GM12864 (cell line): ENCODE measurements at regions not wholly inside any gene's neighbourhood (a gene's known extent, or its start where the extent isn't known, plus 50 kb on each side); places are given as distances from the start of the nearest gene placed in this dataset.

Source experiments
- DNase-seq: peaks from one replicate; pipeline ENCODE4 v3.0.0-alpha.2; 2011; ENCODE audit warnings: low read depth
- H3K4me3 ChIP-seq: 2 replicates; pipeline ENCODE4 v1.5.1; 2011; ENCODE audit warnings: mild to moderate bottlenecking, low read depth, low read length, control low read depth
- CTCF ChIP-seq: IDR thresholded peaks from 2 replicates; pipeline ENCODE4 v1.5.1; 2011; ENCODE audit warnings: low read depth, mild to moderate bottlenecking, moderate library complexity, low read length, control low read depth, inconsistent platforms; ENCODE audit errors: missing control alignments

- H3K4me3 ChIP-seq = no peak overlapping the region
- DNase-seq = no peak
- no peak for TF ChIP-seq CTCF
Observed at GRCh38 chr6:137688230-137688971, 178.7 kb upstream of the TNFAIP3 start.

- no peak for TF ChIP-seq CTCF
- no peak overlapping the region for H3K4me3 ChIP-seq
- DNase-seq = no peak
Observed at GRCh38 chr6:137689377-137689776, 177.7 kb upstream of the TNFAIP3 start.

GRCh38 chr6:137690034-137690433 lies 177.0 kb upstream of the TNFAIP3 start:
- no peak for DNase-seq
- no peak overlapping the region for H3K4me3 ChIP-seq
- no peak for TF ChIP-seq CTCF

GRCh38 chr6:137690721-137691120 lies 176.3 kb upstream of the TNFAIP3 start:
- no peak overlapping the region for H3K4me3 ChIP-seq
- TF ChIP-seq CTCF = no peak
- no peak for DNase-seq

- H3K4me3 ChIP-seq = no peak overlapping the region
- DNase-seq = no peak
- TF ChIP-seq CTCF = no peak
Observed at GRCh38 chr6:137692308-137692707, 174.8 kb upstream of the TNFAIP3 start.

GRCh38 chr6:137692806-137693205 lies 174.3 kb upstream of the TNFAIP3 start:
- no peak for DNase-seq
- no peak for TF ChIP-seq CTCF
- H3K4me3 ChIP-seq = no peak overlapping the region

GRCh38 chr6:137693711-137694110 lies 173.3 kb upstream of the TNFAIP3 start:
- H3K4me3 ChIP-seq = no peak overlapping the region
- TF ChIP-seq CTCF = no peak
- no peak for DNase-seq
